Hepatocyte (in vitro differentiated cells): ENCODE measurements at regions not wholly inside any gene's neighbourhood (a gene's known extent, or its start where the extent isn't known, plus 50 kb on each side); places are given as distances from the start of the nearest gene placed in this dataset.

ENCODE experiments used
- DNase-seq: peaks from one replicate; pipeline ENCODE4 v3.0.0-alpha.2; 2016; ENCODE audit warnings: low spot score
- H2AFZ ChIP-seq: fragments of 200-600 bp; sonication (generic); 2 replicates; pipeline ENCODE4 v1.6.0; 2016; ENCODE audit warnings: antibody characterized with exemption, mild to moderate bottlenecking
- H3K27ac ChIP-seq: fragments of 200-600 bp; sonication (generic); 2 replicates; pipeline ENCODE4 v1.5.1; 2016; ENCODE audit warnings: mild to moderate bottlenecking
- H3K27me3 ChIP-seq: fragments of 200-600 bp; sonication (generic); 2 replicates; pipeline ENCODE4 v1.6.1; 2016
- H3K36me3 ChIP-seq: fragments of 200-600 bp; sonication (generic); replicated peaks from 2 replicates; pipeline ENCODE4 v1.5.1; 2016; ENCODE audit warnings: low read depth; ENCODE audit not compliant: insufficient read depth
- H3K4me1 ChIP-seq: fragments of 200-600 bp; sonication (generic); 2 replicates; pipeline ENCODE4 v1.5.1; 2016; ENCODE audit warnings: mild to moderate bottlenecking, moderate library complexity; ENCODE audit not compliant: insufficient read depth
- H3K4me2 ChIP-seq: fragments of 200-600 bp; sonication (generic); 2 replicates; pipeline ENCODE4 v1.6.0; 2016
- H3K4me3 ChIP-seq: fragments of 200-600 bp; sonication (generic); 2 replicates; pipeline ENCODE4 v1.5.1; 2016; ENCODE audit warnings: mild to moderate bottlenecking
- H3K79me2 ChIP-seq: fragments of 200-600 bp; sonication (generic); 2 replicates; pipeline ENCODE4 v1.6.0; 2017; ENCODE audit warnings: mild to moderate bottlenecking
- H3K9me2 ChIP-seq: fragments of 200-600 bp; sonication (generic); replicated peaks from 2 replicates; pipeline ENCODE4 v1.6.0; 2017; ENCODE audit warnings: mild to moderate bottlenecking; ENCODE audit not compliant: insufficient read depth
- H3K9me3 ChIP-seq: fragments of 200-600 bp; sonication (generic); 2 replicates; pipeline ENCODE4 v1.5.1; 2016; ENCODE audit warnings: low read depth, mild to moderate bottlenecking
- H4K20me1 ChIP-seq: fragments of 200-600 bp; sonication (generic); 2 replicates; pipeline ENCODE4 v1.6.0; 2016; ENCODE audit warnings: mild to moderate bottlenecking; ENCODE audit not compliant: insufficient read depth, poor library complexity, severe bottlenecking
- CTCF ChIP-seq: fragments of 200-600 bp; sonication (generic); IDR thresholded peaks from 2 replicates; pipeline ENCODE4 v1.5.1; 2016; ENCODE audit warnings: antibody characterized with exemption, mild to moderate bottlenecking; ENCODE audit not compliant: poor library complexity
- EZH2 ChIP-seq: fragments of 200-600 bp; sonication (generic); IDR thresholded peaks from 2 replicates; pipeline ENCODE4 v1.6.1; 2016; ENCODE audit warnings: antibody characterized with exemption, mild to moderate bottlenecking, borderline replicate concordance
- EZH2phosphoT487 ChIP-seq: fragments of 200-600 bp; sonication (generic); IDR thresholded peaks from one replicate; pipeline ENCODE4 v1.6.1; 2018; ENCODE audit warnings: antibody characterized with exemption, mild to moderate bottlenecking, low read depth, moderate library complexity; ENCODE audit not compliant: unreplicated experiment, severe bottlenecking
- WGBS: methylation state at CpG from one replicate; pipeline ENCODE4 v1.1.6; 2016; ENCODE audit warnings: low lambda C conversion rate; ENCODE audit errors: missing lambda C conversion rate; 5-methylcytosine and 5-hydroxymethylcytosine counted together

- TF ChIP-seq CTCF (no peak), EZH2phosphoT487 (no peak), EZH2 (no peak)
- no peak overlapping the region for H3K4me3 ChIP-seq
- H3K4me2 ChIP-seq, result no peak overlapping the region
- H3K9me3 ChIP-seq, result no peaks in the 10 kb centered on the region
- no peaks in the 10 kb centered on the region for H3K36me3 ChIP-seq
- DNase-seq, result no peak
- no peak overlapping the region for H3K27ac ChIP-seq
- H3K27me3 ChIP-seq, result no peaks in the 10 kb centered on the region
- no peaks in the 10 kb centered on the region for H3K9me2 ChIP-seq
- H3K4me1 ChIP-seq, result peaks cover 7% of the 10 kb centered on the region
- WGBS, result 92% methylated on average over 6 of the region's 6 CpGs
- H3K79me2 ChIP-seq, result no peaks in the 10 kb centered on the region
- H4K20me1 ChIP-seq, result no peaks in the 10 kb centered on the region
- H2AFZ ChIP-seq, result no peak overlapping the region
These were observed 271.1 kb upstream of the TNRC6C start for GRCh38 chr17:77687417-77687816.

- DNase-seq, result no peak
- no peak overlapping the region for H2AFZ ChIP-seq
These were observed 270.6 kb upstream of the TNRC6C start for GRCh38 chr17:77687921-77688320.

GRCh38 chr17:77688369-77688768, 270.1 kb upstream of the TNRC6C start:
- Histone ChIP-seq H3K4me2 (no peak overlapping the region), H3K4me3 (no peak overlapping the region), H3K9me3 (no peaks in the 10 kb centered on the region), H3K27ac (no peak overlapping the region), H2AFZ (no peak overlapping the region), H3K9me2 (no peaks in the 10 kb centered on the region), H3K79me2 (no peaks in the 10 kb centered on the region), H3K4me1 (peaks cover 7% of the 10 kb centered on the region), H3K27me3 (peaks cover 3% of the 10 kb centered on the region), H3K36me3 (no peaks in the 10 kb centered on the region), H4K20me1 (no peaks in the 10 kb centered on the region)
- 61% methylated on average over 2 of the region's 4 CpGs for WGBS
- no peak for DNase-seq
- TF ChIP-seq EZH2phosphoT487, result no peak
- TF ChIP-seq CTCF, result no peak
- TF ChIP-seq EZH2, result no peak

More at GRCh38 chr17:77687921-77688320, 270.6 kb upstream of the TNRC6C start:
- H3K79me2 ChIP-seq, result no peaks in the 10 kb centered on the region
- no peaks in the 10 kb centered on the region for H3K27me3 ChIP-seq
- no peaks in the 10 kb centered on the region for H3K9me2 ChIP-seq
- H3K9me3 ChIP-seq, result no peaks in the 10 kb centered on the region
- TF ChIP-seq EZH2 (no peak), CTCF (no peak), EZH2phosphoT487 (no peak)
- WGBS, result 94% methylated on average over 16 of the region's 16 CpGs
- no peak overlapping the region for H3K27ac ChIP-seq
- H3K4me1 ChIP-seq, result peaks cover 7% of the 10 kb centered on the region
- no peak overlapping the region for H3K4me3 ChIP-seq
- H3K4me2 ChIP-seq, result no peak overlapping the region
- no peaks in the 10 kb centered on the region for H4K20me1 ChIP-seq
- H3K36me3 ChIP-seq, result no peaks in the 10 kb centered on the region
